ENCODE measurements at regions not wholly inside any gene's neighbourhood (a gene's known extent, or its start where the extent isn't known, plus 50 kb on each side); places are given as distances from the start of the nearest gene placed in this dataset.

GRCh38 chr21:31398574-31398973 lies 54.5 kb upstream of the TIAM1 start:
- TF ChIP-seq CTCF (IDR thresholded peaks at IDR 0.05; ENCODE audit: borderline replicate concordance, insufficient read depth, low read depth, low read length): no peak
- H3K4me3 ChIP-seq (ENCODE audit: low read depth, low read length): no peak overlapping the region

- no peak overlapping the region for H3K4me3 ChIP-seq (ENCODE audit: low read depth, low read length)
- no peak for TF ChIP-seq CTCF (IDR thresholded peaks at IDR 0.05; ENCODE audit: borderline replicate concordance, insufficient read depth, low read depth, low read length)
Observed at GRCh38 chr21:31397939-31398338, 53.9 kb upstream of the TIAM1 start.

- no peak for TF ChIP-seq CTCF (IDR thresholded peaks at IDR 0.05; ENCODE audit: borderline replicate concordance, insufficient read depth, low read depth, low read length)
- no peak overlapping the region for H3K4me3 ChIP-seq (ENCODE audit: low read depth, low read length)
Observed at GRCh38 chr21:31397515-31397926, 53.5 kb upstream of the TIAM1 start.

- H3K4me3 ChIP-seq (ENCODE audit: low read depth, low read length): no peak overlapping the region
- TF ChIP-seq CTCF (IDR thresholded peaks at IDR 0.05; ENCODE audit: borderline replicate concordance, insufficient read depth, low read depth, low read length): no peak
Observed at GRCh38 chr21:31397030-31397429, 53.0 kb upstream of the TIAM1 start.

GRCh38 chr21:31396399-31396798 lies 52.3 kb upstream of the TIAM1 start:
- no peak overlapping the region for H3K4me3 ChIP-seq (ENCODE audit: low read depth, low read length)
- TF ChIP-seq CTCF (IDR thresholded peaks at IDR 0.05; ENCODE audit: borderline replicate concordance, insufficient read depth, low read depth, low read length): no peak

- H3K4me3 ChIP-seq (ENCODE audit: low read depth, low read length): no peak overlapping the region
- no peak for TF ChIP-seq CTCF (IDR thresholded peaks at IDR 0.05; ENCODE audit: borderline replicate concordance, insufficient read depth, low read depth, low read length)
Observed at GRCh38 chr21:31395791-31396190, 51.7 kb upstream of the TIAM1 start.

GRCh38 chr21:31395268-31395667 lies 51.2 kb upstream of the TIAM1 start:
- TF ChIP-seq CTCF (IDR thresholded peaks at IDR 0.05; ENCODE audit: borderline replicate concordance, insufficient read depth, low read depth, low read length): no peak
- H3K4me3 ChIP-seq (ENCODE audit: low read depth, low read length): no peak overlapping the region

All from GM12875 (cell line).